ENCODE measurements at regions not wholly inside any gene's neighbourhood (a gene's known extent, or its start where the extent isn't known, plus 50 kb on each side); places are given as distances from the start of the nearest gene placed in this dataset.

DNA sequence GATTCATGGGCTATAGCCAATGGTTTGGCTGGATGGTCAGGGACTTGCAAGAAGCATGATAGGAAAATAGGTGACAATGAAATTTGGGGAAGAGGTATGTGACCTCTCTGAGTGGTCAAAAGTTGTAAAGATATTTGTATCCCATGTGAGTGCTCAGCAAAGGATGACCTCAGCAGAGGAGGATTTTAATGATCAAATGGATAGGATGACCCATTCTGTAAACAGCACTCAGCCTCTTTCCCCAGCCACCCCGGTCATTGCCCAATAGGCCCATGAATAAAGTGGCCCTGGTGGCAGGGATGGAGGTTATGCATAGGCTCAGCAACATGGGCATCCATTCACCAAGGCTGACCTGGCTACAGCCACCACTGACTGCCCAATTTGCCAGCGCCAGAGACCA is 138.4 kb upstream of the SPDL1 start:
- DNase-seq = no peak

DNA sequence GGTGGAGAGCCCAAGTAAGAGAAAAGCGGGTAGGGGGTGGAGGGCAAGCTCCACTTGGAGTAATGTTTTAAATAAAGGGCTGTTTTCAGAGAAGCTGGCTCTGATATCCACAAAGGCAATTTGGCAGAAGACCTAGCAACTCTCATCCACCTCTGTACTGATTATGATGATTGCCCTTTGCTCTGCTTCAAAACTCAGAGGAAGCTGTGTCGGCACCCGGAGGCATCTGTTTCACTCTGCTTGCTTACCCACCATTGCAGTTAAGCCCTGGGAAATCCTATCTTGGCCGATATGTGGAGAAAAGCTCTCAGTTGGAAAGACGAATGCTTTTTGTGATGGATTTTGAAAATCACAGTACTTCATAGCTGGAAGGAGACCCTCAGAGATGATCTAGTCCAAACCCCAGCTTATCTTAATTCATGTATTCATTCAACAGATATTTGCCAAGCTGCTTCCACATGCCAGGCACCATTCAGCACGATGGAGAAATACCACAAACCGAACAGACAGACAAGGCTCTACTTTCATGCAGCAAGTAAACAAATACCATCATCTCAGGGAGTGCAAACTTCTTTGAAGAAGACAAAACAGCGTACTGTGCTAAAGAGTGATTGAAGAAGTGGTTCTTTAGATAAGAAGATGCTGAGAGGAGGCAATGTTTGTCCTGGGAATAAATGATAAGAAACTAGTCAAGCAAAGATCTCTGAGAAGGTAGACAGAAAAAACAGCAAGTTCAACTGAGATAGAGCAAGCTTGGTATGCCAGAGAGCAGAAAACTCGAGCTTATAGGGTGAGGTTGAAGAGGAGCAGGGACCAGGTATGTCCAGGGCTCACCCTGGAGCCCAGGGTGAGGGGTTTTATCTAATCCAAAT is 140.4 kb upstream of the SPDL1 start:
- DNase-seq = no peak

DNA sequence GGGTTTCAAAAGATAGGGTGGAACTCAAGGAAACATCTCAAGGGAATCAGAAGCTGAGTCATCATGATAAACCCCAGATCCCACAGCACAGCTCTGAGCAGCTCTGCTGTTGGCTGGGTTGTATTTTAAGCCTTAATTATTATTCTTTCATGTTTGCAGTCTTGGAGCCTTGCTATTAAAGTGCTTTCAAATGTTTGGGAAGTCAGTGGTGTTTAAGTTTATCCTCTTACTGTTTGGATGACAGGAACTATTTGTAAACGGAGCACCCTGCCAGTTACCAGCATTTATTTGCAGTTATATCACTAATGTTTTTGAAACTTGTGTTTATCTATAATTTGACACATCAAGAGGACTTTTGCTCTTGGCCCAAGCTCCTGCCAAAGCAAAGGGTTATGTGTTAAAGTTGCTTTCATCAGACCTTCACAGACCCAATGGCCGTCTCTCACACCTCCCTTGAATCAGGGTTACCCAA is 141.1 kb upstream of the SPDL1 start:
- DNase-seq = no peak

DNA sequence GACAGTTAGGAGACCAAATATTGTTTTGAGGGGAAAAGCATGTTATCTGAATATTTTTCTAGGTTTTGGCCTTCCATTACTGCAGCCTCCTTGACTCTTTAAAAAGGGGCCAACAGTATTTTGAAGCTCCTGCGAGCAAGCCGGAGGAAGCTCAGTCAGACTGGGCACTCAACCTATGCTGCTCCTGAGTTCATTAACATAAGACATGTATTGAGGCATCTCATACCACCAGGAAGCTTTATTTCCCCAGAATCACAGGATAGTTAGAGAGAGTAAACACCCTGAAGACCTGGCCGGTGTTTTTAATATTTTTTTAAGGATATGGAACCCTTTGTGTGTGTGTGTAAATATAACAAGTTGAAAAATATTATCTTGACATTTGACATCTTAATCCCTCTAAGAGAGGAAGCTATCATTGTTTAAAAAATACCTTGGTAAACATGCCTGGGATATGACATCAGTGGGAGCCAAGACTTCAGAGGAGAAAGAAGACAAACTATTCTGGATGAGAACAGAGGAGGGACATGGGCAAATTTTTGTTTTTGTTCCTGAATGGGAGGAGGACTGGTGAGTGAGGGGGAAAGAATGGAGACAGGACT is 139.3 kb upstream of the SLIT3 start:
- DNase-seq = no peak

DNA sequence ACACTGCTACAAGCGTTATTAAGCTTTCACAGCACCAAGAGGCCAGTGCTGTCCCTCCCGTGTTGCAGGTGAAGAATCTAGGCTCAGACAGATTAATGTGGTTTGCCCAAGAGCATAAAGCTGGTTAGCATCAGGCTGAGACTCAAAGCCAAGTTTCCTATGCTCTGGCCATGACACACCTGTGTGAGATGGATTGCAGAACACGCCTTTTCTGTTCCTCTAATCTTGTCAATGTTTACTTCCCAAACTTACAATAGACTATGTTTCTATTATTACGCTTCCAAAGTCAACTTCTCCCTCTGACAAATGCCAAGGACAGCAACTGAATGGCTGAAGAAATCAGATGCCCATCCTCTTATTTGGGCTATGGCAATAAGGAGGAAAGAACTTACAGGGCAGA is 138.4 kb upstream of the SLIT3 start:
- no peak for DNase-seq

DNA sequence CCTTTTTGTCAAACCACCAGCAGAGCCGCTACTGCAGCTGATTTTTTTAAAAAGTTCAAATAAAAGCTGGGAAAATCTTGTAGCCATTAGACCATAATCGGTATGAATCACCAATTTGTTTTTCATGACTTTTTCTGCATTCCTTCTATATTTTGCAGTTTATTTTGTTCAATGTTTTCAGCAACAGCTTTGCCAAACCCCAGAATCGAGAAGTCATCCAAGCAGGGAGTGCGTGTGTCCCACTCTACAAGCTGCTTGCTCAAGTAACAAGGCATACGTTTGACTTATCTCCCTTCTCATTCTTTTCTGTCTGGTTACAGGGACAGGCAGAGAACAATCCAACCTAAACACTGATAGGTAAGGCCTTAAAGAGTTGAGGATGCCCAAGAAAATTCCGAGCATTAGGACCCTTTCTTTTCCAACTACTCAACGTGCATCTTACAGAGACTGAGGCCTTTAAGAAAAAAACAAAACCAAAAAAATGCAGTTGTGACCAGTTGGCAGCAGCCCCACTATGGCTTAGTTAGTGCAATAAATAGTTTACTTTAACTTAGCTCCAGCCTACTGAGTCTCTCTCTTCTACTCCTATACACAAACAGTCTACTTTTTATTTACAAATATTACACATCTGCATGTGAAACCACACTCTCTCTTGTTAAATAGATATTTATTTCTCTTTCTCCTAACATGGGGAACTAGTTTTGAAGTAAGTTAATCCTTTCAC is 134.7 kb upstream of the SLIT3 start:
- no peak for DNase-seq

DNA sequence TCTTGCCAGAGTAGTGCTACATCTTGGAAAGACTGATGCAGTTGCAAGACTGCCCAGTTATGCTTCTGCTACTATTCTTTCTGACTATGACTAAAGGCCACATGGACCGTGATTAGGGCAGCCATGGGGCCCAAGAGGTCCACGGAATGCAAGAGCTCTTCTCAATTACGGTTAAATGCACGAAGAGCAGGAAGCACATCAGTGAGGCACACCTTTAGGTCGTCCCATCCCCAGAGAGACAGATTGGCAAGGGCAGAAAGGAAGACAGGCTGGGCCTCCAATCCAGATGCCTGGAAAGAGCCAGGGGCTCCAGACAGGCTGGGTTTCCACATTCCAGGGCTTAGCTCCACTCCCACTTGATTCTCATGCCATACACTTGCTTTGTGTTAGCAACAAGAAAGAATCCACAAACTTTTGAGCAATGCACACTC is 132.3 kb upstream of the SLIT3 start:
- no peak for DNase-seq

DNA sequence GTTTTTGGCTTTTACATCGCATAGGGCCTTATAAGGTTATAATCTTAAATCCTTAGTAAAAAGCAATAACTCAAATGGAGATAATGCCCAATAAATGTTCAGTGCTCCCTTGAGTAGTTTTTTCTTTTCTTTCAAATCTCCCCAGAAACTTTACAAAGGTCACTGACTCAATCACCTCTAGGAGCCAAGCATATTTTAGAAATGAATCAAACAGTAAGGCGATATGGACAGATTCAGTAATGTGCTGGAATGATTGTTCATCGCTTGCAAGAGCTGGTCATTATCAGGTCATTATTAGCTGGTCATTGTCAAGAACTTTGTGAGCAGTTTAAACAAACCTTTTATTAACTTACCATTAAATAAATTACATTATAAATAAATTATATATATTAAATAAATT is 130.4 kb upstream of the SLIT3 start:
- no peak for DNase-seq

DNA sequence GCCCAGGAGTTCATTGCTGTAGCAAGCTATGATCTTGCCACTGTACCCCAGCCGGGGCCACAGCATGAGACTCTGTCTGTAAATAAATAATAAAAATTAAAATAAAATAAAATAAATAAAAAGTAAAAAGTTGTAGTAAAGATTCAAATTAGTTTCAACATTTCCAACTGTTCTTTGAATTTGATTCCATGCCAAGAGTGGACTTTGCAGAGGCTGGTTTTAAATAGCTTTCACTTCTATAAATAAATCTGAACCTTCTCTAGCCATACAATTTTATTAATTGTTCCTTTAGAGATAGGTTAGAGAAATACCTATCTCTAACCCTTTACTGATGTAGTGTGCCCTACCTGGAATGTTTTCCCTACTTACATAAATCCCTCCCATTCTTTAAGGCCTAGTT is 129.7 kb upstream of the SLIT3 start:
- no peak for DNase-seq

DNA sequence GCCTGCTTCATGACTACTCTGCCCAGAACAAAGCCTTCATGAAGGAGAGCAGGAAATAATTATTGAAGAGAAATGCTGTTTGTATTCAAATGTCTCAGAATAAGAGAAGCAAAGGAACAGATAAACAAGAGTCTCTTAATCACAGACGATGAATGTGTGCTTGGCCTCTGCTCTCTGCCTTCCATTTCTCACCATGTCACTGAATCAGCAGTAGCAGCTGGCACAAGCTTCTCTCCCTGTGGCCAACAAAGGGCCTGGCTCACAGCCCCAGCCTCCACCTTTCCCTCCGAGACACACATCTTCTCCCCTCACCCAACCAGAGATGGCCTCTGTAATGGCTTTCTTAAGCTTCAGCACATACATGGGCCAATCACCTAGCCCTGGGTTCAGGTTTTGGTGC is 128.1 kb upstream of the SLIT3 start:
- no peak for DNase-seq

DNA sequence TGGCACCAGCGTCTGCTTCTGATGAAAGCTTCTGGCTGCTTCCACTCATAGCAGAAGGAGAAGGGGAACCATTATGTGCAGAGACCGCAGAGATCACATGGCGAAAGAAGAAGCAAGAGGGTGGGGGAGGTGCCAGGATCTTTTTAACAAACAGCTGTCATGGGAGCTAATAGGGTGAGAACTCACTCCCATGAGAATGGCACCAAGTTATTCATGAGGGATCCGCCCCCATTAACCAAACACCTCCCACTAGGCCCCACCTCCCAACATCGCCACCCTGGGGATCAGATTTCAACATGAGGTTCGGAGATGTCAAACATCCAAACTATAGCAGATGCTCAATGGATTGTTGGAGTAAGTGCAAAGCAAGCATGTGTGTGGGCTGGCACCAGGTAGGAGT is 125.8 kb upstream of the SLIT3 start:
- DNase-seq = no peak

DNA sequence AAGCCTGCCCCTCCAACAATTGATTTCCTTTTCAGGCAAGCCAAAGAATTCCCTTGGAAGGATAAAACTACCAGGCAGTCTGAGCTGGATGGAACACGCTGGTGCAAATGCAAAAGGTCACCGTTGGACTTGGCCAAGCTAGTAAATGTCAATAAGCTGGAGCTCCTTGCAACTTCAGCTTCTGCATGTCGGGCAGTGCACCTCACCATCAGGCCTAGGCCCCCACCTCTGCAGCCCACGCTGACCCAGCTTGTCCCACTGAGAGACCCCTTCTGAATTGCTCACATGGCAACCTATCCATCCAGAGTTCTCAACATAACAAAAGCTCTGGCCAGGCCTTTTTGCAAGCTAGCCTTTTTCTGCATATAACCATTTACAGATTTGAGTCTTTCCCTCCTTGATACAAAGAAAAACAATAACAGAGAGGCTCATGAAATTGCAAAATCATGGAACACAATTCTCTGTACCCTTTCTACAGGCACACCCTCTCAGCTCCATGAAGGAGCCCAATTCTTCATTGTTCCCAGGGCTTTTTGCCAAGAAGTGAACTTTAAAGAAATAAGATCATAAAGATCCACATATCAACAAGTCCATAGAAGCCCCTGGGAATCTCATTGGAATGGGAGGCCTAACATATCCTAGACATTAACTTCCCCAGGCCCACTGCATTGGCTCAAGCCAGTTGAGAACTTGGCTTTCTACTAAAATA is 123.9 kb upstream of the SLIT3 start:
- DNase-seq = no peak

DNA sequence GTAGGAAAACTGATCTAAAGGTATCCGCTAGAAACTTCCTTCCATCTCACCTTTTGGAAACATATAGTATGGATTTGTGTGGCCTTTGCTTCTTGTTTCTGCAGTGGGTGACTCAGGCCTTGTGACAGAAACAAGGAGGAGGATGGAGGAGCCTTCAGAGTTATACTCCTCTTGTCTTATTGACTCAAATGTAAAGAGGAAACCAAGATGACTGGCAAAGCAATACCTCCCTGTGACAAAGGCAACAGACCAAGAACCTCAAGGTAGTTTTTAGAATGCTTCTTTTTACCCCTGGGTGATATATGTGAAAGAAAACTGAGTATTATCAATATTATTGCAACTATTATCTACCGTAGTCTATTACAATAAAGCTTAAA is 123.3 kb upstream of the SLIT3 start:
- no peak for DNase-seq

DNA sequence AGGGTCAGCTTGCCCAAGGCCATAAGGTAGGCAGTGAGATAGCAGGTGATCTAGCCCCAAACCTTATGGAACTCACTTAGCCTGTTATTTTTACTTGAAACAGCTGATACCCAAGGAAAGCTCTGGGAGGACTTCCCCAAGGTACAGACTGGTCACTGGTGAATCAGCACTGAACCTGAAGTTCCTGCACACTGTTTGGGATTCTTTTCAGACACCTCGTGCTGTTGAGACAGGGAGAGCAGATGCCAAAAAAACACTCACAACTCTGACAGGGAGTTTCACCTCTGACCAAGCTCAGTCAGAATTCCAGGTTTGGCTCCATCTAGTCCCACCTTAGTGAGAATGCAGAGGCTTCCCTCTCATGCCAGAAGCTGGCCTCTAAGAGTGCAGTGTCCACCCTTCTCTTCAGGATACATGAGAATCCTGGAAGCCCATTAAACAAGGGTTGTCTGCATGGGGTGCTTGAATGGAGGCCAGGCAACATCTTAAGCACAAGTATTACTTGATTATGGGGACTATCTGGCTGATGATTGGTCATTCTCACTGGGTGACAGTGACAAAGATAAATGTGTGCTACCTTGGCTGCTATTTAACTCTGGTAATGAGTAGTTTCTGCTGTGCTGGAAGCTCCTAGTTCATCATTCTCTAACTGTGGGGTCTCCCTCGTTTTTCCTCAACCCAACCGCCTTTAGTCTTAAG is 122.8 kb upstream of the SLIT3 start:
- DNase-seq = no peak

DNA sequence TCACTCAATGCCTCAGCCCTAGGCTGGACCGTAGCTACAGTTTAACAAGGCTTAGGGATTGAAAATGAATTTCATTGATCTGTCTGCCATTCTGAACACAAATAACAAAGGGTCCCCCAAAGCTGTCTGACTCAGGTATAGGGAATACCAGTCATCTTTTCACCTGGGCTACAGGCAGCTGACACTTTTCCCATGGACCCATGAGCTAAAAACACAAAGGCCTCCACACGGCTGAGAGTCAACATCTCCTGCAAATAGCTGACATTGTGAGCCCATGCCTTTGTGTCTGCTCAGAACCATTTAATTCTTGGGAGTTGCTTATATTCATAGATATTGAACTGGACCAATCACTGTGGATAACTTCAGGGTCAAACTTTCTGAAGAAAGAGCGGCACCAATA is 121.1 kb upstream of the SLIT3 start:
- DNase-seq = no peak

DNA sequence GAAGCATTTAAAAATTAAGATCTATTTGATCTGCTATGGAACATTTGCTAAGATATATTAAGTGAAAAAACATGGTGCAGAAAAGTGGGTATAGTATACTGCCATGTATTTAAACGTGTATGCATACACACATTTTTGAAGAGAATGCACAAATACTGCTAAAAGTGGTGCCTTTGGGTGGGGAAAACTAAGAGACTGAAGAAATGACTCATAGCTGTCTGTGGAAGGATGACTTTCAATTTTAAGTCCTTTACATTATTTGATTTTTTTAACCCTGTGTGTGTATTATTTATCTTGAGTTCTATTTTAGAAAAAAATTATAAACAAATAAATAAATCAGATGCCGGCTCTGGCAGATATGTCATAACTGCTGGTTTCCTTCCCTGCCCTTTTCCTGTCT is 120.7 kb upstream of the SLIT3 start:
- no peak for DNase-seq

DNA sequence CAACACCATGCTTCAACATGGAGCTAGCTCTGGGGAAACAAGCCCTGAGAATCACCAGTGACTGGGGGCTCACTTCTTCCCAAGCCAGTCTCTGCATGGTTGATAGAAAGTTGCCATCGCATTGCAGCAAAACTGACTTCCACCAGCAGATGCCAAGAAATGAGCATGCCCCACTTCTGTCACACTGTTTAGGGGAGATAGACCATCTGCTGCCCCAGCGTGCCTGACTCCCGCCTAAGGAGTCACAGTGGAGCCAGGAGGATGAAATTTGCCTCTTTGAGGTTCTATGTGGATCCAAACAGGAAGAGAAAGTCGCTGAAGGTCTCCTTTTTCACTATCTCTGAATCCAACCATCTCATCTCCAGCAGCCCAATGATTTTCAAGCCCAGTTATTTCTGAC is 116.7 kb upstream of the SLIT3 start:
- no peak for DNase-seq

DNA sequence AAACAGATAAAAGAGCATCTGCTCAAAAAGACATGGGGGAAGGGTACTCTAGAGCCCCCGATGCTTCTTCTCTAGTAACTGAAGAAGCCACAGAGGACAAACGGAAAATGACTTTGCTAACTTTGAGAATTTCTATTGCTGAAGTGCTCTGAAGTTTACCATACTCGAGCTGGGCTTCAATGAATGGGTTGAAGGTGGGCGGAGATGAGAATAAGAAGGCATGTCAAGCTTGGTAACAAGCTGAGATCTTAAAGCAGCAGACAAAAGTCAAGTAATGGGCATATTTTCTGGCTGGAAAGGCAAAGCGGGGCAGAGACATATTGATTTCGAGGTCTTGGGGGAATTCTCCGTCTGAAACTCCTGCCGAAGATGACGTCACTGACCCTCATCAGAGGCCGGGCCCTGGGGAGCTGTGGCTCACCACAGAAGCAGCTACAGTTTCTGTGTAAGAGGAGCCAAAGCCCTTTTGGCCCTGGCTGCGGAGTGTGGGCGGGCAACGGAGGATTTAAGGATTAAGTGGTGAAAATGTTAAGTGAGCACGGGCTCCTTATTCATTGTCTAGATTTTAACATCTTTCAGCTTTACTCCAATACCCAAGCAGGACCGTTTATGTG is 115.8 kb upstream of the SLIT3 start:
- DNase-seq = no peak

DNA sequence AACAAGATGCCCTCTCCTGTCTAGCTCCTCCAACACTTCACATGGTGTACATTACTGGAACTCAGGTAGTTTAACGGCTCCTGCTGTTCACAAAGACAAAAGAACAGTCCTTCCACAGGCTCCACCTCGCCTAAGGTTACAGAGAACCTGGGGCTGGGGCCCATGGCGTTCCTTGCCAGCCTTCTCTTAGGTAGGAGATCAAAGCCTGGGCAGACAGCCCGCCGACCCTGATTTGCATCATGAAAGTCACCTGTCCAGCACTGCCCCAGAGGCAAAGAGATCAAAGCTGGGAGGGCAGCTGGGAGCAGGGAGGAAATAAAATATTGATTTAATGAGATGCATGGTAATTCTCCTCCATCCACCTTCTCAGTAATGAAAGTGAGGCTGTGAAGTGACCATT is 115.0 kb upstream of the SLIT3 start:
- DNase-seq = peak; percentile 0

DNA sequence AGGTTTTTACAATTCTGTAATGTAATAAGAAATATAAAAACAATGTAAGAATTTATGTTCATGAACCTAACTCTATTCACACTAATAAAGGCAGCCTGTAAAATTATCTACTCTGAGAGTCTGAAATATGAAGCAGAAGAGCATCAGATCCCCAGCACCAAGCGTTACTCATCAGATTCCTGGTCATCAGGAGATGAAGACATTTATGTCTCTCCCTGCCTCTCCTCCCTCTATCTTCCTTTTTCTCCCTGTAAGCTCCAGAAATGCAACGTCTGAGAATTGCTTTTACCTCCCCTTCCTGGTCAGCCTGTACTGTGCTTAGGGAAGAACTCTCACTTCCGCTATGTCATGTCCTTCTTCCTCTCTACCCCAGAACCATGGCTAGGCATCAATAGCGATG is 114.4 kb upstream of the SLIT3 start:
- no peak for DNase-seq

DNA sequence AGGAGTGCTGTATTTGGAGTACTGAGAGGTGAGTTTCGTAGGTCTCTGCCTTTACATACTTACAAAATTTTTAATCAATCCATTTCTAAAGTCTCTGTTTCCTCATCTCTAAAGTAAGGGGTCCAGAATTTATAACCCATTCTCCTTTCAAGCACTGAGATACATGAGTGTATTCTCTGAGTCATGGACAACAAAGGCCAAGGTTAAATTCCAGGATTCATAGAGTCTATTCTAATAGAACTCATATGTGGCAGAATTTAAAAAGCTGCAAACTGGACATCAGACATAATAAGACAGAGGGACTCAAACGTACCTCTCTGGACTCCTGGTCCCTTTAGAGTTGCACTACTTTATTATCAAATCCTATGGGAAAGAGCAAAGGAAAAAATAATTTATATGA is 112.5 kb upstream of the SLIT3 start:
- no peak for DNase-seq

DNA sequence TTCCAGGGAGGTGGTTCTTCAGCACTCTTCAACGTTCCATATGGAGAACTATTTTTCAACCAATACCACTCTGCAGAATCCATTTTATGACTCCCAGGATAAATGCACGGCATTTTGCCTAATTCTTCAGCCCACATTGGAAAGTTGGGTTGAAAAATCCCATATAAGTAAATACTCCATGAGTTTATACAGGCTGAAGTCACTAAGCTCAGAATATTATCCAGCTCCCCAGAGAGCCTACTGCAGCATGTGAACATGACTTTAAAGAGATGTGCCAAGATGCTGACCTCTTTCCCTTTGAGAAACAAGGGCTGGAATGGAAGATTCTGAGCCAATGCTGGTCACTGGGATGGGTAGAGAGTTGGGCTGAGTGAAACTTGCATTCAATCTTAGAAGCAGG is 111.9 kb upstream of the SLIT3 start:
- DNase-seq = no peak

Measured in activated CD4-positive, alpha-beta T cell treated with anti-CD3 and anti-CD28 coated beads, Interleukin-2, amount 50 U/mL, for 1 hour (primary cell).